Fibroblast of skin of left quadriceps (primary cell): ENCODE measurements at regions not wholly inside any gene's neighbourhood (a gene's known extent, or its start where the extent isn't known, plus 50 kb on each side); places are given as distances from the start of the nearest gene placed in this dataset.
"Not testable (repeated sequence)": the region's sequence is repeated elsewhere in the genome, so short reads cannot be mapped to it uniquely, and the experiment has no call there.

Source experiments
- DNase-seq, 2 experiments: peaks; one replicate each; pipeline ENCODE4 v3.0.0-alpha.2; 2013; ENCODE audit warnings: low read depth in 2 of 2

DNA sequence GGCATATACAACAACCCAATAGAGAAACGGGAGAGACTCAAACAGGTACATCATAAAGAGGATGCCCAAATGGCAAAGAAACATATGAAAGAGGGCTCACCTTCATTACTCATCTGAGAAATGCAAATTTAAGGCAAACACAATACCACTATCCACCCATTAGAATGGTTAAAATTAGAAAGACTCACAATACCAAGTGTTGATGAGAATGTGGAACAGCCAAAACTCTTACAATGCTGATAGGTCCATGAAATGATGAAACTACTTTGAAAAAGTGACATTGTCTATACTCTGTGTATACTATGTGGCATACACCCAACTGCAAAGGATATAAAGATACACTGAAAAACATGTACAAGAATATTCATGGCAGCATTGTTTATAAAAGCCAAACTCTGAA lies 96.2 kb upstream of the TSHZ3 start:
- DNase-seq, result no peak

DNA sequence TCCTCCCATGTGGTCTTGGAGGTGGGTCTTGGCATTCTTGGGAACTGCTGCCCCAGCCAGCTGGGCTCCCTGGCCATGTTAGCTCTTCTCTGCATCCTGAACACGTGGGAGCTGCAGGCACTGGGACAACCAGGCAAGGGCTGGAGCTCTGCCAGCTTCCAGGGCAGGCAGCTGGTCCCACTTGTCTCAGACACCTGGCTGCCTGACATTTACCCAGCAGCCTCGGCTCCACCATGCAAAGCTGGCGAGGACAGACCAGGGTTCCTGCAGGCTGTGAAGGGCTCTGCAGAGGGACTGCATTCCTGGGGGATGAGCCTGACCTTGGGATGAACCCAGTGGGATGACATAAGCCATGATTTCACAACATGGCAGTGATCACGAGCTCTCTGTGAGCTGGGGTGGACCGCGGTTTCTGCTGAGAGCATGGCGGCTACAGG lies 99.0 kb upstream of the TSHZ3 start:
- peak; percentile 36 to 37 for DNase-seq

DNA sequence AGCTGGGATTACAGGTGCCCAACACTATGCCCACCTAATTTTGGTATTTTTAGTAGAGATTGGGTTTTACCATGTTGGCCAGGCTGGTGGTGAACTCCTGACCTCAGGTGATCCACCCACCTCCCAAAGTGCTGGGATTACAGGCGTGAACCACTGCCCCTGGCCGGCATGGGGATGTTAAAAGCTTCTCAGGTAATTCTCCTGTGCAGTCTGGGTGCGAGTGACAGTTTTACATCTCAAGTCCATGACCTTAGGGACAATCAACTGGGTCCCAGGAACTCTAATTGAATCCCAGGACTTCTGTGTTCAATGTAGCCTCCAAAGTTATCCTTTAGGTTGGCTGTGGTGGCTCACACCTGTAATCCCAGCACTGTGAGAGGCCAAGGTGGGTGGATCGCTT lies 100.1 kb upstream of the TSHZ3 start:
- DNase-seq, result no peak

DNA sequence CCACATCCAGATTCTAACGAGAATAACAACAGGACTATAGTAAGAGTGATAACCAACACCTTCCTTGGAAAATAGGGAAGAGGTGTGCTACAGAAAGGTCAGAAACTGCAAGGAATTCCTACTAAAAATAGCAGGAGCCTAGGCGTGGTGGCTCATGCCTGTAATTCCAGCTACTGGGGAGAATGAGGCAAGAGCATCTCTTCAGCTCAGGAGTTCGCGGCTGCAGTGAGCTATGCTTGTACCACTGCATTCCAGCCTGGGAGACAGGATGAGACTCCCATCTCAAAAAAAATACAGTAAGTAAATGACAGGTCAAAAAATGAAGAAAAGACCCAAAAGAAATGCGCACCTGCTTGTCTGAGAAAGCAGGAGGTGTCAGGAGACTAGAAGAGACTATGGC lies 101.5 kb upstream of the TSHZ3 start:
- DNase-seq, result no peak

DNA sequence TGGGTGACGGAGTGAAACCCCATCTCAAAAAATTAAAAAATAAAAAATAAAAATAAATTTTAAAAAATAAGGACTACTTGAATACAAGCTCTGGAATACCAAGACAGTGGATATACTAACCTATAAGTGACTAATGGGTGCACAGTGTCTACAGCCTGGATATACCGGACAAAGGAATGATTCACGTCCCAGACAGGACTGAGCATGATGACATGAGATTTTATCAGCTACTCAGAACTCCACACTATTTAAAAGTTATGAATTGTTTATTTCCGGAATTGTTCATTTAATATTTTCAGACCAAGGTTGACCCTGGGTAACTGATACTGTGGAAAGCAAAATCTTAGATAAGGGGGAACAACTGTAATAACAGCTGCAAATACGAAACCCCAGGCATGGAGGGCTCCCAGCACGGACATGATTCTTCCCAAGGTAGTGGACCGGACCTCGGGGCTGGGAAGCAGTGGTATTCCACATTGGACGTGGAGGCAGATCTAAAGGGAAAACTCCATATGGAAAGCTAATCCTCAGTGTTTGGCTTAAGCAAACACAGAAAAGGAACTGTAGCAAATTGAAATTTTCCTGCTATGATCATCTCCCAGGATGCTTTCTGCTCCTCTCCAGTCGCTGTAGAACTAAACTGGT lies 102.6 kb upstream of the TSHZ3 start:
- DNase-seq, result no peak

DNA sequence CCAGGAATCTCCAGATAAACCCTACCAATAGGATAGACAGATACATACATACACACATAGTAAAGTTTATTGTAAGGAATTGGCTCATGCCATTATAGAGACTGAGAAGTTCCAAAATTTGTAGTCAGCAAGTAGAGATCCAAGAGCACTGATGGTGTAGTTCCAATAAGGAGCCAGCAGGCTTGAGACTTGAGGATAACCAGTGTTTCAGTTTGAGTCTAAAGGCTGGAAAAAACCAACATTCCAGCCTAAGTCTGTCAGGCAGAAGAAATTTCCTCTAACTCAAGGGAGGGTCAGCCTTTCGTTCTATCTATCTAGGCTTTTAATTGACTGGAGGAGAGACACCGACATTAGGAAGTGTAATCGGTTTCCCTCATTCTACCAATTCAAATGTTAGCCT lies 110.2 kb upstream of the TSHZ3 start:
- no peak for DNase-seq

DNA sequence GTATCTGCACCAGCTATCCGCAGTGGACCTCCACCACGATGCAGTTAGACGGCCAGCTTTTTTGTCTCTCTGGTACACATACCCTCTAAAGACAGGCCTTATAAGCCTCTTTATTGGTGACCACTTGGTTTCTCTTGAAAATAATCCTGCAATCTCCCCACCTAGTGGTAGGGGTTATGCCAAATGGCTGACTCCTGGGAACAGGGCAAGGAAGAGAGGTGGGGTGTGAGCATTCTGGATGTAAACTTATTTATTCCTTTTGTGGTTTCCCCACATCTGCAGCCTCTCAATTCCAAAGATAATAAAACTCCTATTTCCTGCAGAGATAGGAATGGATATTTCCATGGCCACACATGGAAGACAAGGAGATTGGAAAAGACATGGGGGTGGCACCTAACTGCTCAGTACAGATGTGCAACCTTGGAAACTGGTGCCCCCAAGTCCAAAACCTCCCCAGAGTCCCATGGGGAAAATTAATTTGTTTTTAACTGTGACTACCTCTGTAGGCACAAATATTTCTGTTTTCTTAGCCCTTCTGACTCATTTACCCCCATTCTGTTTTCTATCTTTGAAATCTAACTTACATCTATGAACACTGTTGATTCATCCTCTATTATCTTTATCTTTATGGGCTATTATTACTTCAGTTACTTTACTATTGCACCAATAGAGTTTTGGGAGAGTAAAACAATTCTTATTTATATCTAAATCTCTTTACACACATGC lies 112.7 kb upstream of the TSHZ3 start:
- DNase-seq, result no peak

DNA sequence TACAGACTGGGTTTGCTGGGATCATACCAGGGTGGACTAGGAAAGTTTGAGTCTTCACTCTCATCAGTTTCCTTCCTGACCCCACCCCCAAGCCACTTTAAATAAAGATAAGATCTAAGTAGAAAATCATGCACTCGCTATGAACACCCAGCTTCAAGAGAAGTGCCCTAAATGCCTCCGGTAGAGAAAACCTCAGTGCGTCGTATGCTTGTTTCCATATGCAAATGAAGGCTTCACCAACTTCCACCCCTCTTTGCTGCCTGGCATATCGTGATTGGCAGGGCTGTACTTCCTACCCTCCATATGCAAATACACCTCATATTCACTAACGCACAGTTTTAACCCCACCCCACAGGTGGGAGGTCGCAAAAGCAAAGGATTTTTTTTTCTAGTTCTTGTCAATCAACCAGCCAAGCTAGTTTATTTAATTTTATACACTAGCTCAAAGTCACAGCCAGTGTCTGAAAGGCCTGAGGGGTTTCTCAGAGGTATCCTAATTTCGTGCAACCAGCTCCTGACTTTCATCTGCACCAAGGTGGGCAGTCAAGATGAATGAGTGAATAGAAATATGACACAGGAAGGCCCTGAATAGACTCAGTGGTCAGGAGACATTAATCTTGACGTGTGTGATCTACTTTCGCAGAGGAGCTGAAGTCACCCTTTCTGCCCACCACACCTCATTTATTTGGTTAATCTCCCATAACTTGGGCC lies 121.1 kb upstream of the TSHZ3 start:
- DNase-seq, result no peak

DNA sequence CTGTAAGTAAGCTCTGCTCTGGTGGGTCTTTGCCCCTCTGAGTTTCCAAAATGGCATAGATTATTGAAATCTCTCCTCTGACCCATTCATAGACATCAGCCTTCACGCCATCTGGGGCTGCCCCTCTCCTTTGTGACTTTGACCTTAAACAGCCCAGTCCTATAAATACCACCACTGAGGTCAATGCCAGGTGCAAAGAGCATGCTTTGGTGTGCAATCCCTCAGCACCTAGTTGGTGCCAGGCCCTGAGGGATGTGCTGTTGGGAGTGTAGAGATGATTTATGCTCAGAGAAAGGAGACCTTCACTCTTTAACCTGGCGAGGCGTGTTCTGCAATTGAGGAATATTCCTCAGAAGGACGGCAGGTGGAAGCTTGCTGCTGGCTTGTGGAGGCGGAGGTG lies 121.7 kb upstream of the TSHZ3 start:
- DNase-seq, result no peak

DNA sequence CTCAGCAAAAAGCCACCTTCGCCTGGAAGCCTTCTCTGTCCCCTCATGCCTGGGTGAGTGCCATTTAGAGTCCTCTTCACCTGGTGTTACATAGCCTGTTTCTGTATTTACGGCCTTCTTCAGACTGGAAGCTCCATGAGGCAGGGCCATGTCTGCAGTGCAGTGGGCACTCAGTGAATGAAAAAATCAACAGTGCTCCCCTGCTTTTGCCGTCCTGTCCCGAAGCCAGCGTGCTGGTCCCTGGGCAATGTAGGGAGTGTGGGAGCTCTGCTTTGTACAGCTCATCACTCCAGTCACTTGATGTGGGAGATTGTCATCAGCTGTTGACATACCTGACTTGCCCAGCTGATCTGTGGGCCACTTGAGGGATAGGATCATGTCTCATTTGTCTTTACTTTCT lies 129.0 kb upstream of the TSHZ3 start:
- DNase-seq, result no peak

DNA sequence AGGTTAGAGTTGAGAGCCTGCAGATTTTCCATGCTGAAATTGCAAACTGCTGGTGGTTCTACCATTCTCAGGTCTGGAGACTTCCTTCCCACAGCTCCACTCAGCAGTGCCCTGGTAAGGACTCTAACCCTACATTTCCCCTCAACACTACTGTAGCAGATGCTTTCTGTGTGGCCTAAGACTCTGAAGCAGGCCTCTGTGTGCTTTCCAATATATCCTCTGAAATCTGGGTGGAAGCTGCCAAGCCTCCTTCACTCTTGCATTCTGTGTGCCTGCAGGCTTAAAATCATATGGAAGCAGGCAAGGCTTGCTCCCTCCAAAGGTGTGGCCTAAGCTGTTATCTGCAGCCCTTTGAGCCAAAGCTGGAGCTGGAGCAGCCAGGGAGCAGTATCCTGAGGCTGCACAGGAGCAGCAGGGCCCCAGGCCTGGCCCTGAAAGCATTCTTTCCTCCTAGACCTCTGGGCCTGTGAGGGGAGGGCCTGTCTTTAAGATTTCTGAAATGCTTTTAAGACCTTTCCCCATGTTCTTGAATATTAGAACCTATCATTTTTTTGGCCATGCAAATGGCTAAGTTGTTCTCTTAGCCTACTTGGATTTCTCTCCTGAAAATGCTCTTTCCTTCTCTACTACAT lies 134.1 kb upstream of the TSHZ3 start:
- no peak for DNase-seq

DNA sequence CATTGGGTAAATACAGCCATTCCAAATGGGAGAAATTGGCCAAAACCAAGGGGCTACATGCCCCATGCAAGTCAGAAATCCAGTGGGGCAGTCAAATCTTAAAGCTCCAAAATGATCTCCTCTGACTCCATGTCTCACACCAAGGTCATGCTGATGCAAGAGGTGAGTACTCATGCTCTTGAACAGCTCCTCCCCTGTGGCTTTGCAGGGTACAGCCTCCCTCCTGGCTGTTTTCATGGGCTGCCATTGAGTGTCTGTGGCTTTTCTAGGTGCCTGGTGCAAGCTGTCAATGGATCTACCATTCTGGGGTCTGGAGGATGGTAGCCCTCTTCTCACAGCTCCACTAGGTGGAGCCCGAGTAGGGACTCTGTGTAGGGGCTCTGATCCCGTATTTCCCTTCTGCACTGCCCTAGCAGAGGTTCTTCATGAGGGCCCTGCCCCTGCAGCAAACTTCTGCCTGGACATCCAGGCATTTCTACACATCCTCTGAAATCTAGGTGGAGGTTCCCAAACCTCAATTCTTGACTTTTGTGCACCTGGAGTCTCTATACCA lies 135.7 kb upstream of the TSHZ3 start:
- DNase-seq, result not testable (repeated sequence)

DNA sequence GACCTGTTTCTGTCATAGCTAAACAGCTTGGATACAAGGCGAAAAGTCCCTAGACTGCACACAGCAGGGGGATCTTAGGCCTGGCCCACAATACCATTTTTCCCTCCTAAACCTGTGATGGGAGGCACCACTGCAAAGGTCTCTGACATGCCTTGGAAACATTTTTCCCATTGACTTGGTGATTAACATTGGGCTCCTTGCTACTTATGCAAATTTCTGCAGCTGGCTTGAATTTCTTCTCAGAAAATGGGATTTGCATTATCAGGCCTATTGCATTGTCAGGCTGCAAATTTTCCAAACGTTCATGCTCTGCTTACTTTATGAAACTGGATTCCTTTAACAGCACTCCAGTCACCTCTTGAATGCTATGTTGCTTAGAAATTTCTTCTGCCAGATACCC lies 136.2 kb upstream of the TSHZ3 start:
- DNase-seq, result no peak

DNA sequence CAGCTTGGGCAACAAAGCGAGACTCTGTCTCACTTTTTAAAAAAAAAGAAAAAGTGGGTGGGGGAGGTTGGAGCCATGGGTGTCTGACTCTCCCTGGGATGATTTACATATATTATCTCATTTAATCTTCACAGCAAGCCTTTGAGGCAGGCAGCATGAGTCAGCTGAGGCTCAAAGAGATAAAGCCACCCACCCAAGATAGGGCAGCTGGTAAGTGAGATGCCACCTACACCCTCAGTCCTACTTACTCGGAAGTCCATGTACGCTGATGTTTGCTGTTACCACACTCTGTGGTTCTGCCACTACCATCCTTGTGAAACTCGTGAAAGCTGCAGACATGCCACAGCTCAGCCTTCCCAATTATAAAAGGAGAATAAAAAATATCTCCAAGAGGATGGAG lies 142.0 kb upstream of the TSHZ3 start:
- no peak for DNase-seq

DNA sequence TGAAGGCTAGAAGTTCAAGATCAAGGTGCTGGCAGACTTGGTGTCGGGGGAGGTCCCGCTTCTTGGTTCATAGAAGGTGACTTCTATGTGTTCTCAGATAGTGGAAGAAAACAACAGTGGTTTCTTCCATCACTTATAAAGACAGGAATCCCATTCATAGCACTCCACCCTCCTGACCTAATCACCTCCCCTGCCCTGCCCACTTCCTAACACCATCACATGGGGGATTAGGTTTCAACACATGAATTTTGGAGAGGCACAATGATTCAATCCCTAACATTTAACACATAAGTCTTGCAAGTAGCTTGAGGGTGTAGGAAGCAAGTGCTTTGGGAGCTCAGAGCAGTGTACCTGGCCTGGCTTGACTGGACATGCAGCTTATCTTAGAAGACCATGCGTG lies 142.8 kb upstream of the TSHZ3 start:
- no peak for DNase-seq

DNA sequence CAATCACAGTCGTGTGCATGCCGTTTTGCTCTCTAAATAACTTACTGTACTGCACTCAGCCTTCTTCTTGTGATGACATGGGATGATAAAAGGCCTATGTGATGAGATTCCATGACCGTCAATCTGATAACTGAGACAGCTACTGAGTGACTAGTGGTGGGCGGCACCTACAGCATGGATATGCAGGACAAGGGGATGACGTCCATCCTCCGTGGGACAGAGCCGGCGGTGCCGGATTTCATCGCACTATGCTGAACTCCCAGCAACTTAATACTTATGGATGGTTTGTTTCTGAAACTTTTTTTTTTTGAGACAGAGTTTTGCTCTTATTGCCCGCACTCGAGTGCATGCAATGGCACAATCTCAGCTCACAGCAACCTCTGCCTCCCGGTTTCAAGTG lies 146.8 kb upstream of the TSHZ3 start:
- no peak for DNase-seq

DNA sequence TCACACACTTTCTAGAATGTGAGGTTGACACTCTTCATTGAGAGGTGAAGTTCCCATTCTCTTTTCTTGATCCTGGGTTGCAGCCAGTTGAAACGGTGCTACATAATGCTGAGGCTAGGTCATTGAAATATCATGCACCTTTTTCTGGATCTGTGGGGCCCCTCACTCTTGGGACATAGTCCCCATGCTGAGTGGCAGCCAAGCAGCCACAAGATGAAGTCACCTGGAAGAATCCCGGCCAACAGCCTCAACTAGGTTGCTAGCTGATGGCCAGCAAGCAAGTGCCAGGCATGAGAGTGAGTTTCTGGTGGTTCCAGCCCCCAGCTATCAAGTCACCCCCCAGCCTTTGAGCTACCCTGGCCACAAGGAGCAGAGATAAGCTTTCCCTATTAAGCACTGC lies 148.5 kb upstream of the TSHZ3 start:
- no peak for DNase-seq

DNA sequence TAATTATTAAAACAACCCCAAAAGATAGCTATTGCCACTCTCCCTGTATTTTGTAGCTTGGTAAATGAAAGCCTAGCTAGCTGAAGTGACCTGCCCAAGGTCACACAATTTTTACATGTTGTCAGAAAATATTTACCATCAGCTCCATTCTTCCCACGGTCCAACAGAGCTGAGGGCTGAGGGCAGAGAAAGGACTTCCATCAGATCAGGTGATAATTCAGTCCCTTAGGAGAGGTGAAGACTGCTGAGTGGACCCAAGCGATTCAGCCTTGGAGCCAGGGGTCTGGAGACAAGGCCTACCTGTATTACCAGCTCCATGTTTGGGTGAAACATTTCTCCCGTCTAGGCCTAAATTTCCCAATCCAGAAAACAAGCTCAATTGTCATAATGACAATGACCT lies 149.5 kb upstream of the TSHZ3 start:
- no peak for DNase-seq

DNA sequence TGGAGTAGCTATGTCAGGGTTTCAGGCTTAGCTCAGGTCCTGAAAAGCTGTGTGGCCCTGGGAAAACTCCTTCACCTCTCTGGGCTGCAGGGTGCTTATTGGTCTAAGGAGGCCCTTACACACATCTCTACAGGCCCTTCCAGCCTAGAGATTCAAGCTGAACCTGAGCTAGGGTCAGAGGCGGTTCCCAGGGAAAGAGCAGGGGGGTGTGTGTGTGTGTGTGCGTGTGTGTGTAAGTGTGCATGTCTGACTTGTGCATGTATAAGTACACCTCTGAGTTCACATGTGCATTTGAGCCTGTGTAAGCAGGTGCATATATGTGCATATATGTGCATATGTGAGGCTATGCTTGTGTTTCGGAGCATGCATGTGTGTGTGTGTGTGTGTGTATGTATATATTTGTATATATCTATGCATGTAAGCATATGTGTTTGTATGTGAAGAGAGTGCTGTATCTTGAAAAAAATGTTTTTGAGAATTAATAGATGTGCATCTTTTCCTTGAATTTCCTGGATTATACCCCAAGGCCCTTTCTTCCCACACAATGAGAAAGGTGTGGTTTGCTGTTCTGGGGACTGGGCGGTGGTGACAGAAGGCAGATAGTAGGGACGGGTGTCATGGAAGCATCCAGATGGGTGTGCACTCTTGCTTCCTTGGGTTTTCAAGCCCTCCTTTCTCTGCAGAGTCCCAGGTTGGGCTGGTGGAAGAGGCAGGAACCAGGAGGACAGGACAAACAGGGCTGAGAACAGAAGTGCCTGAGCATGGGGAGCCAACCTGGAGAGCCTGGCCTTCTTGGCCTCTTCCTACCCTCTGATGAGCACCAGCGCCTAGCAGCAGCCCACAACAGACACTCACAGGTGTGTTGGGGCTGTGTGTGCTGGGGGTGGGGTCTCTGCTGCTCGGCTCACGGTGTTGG lies 150.3 kb upstream of the TSHZ3 start:
- no peak for DNase-seq

DNA sequence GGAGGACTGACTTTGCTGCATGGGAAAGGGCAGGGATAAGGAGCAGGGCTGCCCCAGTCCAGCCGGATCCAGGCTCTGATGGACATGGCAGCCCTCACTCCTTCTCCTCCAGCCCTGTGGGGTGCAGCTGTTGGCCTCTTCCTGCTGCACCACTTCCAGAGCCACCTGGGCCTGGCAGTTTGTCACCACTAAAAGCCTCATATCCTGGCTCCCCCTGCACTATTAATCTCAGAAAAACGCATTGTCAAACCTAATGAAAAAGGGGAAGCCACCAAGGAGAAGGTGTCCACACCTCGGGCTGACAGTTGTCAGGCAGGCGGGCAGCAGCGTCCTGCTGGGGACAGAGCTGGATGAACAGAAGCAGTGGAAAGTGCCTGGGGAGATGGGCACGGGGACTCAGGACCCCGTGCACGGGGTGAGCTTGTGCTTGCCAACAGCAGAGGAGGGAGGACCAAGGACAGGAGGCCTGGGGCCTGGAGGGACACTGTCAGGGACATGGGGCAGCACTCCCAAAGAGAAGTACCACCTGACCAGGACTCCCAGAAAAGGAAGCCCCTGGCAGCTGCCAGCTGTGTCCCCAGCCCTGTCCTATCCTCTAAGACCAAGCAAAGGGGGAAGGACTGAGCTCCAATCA lies 151.1 kb upstream of the TSHZ3 start:
- no peak for DNase-seq

DNA sequence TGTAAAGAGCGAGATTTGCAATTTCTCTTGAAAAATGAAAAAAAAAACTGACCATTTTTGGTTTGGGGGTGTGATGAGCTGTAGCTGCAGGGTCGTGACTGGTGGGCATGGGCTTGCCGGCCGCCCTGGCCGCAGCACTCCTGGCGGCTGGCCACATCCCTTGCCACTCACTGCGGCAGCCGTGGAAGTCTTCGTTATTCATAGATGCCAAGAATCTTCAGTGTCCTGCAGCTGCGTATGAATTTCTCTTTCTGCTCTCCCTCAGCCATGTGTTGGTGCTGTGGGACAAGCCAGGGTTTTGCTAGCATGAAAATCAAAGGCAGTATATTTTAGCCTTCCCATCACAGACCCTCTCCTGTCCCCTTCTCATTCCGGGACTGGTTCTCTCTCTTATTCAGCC lies 151.7 kb upstream of the TSHZ3 start:
- DNase-seq, result no peak
